C4-2B (cell line): ENCODE measurements at regions not wholly inside any gene's neighbourhood (a gene's known extent, or its start where the extent isn't known, plus 50 kb on each side); places are given as distances from the start of the nearest gene placed in this dataset.

Experiments
- ZFX ChIP-seq: fragments of 450-650 bp; IDR thresholded peaks from 2 replicates; pipeline ENCODE4 v1.6.1; 2017
- TF ChIP-seq, protein P1 (sequence below): fragments of 450-650 bp; conservative IDR thresholded peaks from 2 replicates; pipeline ENCODE4 v1.5.1; 2017; ENCODE audit warnings: mild to moderate bottlenecking

DNA sequence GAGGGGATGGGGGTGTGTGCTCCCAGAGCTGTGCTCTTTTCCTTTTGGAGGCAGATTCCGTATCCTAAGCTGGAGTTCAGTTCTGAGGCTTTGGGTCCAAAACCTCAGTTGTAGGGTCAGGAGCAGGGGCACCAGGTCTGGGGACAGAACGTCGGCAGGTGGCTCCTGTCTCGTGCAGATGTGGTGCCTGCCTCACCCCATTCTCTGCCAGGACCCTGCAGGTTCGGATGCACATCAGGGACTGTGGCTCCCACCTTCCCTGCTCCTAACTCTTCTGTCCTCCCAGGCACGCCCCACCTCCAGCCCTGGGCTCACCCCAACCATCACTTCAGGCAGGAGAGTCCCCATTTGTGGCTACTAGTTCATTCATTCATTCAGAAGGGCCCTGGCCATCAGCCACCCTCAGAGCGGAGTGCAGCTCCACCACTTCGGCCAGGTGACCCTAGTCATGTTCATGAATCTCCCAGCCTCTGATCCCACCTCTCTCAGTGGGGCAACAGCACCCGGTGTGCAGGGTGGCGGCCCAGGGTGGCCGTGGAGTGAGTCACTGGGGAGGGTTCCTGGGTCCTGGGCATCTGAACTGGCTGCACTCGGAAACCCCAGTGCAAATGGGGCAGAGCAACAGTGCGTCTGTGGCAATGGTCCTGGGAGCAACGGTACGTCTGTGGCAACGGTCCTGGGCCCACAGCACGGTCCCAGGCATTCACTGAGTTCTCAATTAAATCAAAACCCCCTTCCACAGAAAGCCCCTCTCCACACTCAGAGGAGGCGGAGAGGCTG, 100.8 kb upstream of the FAM20C start:
- TF ChIP-seq, protein P1, sequence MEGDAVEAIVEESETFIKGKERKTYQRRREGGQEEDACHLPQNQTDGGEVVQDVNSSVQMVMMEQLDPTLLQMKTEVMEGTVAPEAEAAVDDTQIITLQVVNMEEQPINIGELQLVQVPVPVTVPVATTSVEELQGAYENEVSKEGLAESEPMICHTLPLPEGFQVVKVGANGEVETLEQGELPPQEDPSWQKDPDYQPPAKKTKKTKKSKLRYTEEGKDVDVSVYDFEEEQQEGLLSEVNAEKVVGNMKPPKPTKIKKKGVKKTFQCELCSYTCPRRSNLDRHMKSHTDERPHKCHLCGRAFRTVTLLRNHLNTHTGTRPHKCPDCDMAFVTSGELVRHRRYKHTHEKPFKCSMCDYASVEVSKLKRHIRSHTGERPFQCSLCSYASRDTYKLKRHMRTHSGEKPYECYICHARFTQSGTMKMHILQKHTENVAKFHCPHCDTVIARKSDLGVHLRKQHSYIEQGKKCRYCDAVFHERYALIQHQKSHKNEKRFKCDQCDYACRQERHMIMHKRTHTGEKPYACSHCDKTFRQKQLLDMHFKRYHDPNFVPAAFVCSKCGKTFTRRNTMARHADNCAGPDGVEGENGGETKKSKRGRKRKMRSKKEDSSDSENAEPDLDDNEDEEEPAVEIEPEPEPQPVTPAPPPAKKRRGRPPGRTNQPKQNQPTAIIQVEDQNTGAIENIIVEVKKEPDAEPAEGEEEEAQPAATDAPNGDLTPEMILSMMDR: no peak
- no peak for TF ChIP-seq ZFX
